H1 (cell line): ENCODE measurements at regions not wholly inside any gene's neighbourhood (a gene's known extent, or its start where the extent isn't known, plus 50 kb on each side); places are given as distances from the start of the nearest gene placed in this dataset.

Source experiments
- CBX8 ChIP-seq: fragments of 300-800, 300-1000 bp; sonication (generic); IDR thresholded peaks from 2 replicates; pipeline ENCODE4 v1.7.1; 2016; ENCODE audit warnings: low read depth, low read length, borderline replicate concordance
- TF ChIP-seq, protein P1 (sequence below): fragments of 300-600 bp; sonication (generic); IDR thresholded peaks from 2 replicates; pipeline ENCODE4 v1.7.1; 2012; ENCODE audit warnings: low read length, moderate library complexity, mild to moderate bottlenecking, inconsistent platforms; ENCODE audit not compliant: insufficient replicate concordance
- TF ChIP-seq, protein P2 (sequence below): IDR thresholded peaks from 2 replicates; pipeline ENCODE4 v1.6.1; 2011; ENCODE audit warnings: low read length, improper control_type of control experiment

DNA sequence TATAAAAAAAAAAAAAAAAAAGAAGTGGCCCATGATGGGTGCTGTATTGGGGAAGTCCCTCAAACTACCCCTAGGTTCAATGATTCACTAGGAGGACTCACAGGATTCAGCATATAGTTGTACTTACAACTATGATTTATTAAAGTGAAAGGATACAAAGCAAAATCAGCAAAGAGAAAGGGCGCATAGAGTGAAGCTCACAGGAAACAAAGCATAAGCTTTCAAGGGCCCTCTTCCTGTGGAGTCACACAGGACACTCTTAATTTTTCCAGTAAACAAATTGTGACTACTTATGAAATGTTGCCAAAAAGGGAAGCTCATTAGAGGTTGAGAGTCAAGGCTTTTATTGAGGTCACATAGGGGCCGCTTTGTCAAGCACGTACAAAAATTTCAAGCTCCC is 153.7 kb upstream of the GAP43 start (continued):
- TF ChIP-seq, protein P1, sequence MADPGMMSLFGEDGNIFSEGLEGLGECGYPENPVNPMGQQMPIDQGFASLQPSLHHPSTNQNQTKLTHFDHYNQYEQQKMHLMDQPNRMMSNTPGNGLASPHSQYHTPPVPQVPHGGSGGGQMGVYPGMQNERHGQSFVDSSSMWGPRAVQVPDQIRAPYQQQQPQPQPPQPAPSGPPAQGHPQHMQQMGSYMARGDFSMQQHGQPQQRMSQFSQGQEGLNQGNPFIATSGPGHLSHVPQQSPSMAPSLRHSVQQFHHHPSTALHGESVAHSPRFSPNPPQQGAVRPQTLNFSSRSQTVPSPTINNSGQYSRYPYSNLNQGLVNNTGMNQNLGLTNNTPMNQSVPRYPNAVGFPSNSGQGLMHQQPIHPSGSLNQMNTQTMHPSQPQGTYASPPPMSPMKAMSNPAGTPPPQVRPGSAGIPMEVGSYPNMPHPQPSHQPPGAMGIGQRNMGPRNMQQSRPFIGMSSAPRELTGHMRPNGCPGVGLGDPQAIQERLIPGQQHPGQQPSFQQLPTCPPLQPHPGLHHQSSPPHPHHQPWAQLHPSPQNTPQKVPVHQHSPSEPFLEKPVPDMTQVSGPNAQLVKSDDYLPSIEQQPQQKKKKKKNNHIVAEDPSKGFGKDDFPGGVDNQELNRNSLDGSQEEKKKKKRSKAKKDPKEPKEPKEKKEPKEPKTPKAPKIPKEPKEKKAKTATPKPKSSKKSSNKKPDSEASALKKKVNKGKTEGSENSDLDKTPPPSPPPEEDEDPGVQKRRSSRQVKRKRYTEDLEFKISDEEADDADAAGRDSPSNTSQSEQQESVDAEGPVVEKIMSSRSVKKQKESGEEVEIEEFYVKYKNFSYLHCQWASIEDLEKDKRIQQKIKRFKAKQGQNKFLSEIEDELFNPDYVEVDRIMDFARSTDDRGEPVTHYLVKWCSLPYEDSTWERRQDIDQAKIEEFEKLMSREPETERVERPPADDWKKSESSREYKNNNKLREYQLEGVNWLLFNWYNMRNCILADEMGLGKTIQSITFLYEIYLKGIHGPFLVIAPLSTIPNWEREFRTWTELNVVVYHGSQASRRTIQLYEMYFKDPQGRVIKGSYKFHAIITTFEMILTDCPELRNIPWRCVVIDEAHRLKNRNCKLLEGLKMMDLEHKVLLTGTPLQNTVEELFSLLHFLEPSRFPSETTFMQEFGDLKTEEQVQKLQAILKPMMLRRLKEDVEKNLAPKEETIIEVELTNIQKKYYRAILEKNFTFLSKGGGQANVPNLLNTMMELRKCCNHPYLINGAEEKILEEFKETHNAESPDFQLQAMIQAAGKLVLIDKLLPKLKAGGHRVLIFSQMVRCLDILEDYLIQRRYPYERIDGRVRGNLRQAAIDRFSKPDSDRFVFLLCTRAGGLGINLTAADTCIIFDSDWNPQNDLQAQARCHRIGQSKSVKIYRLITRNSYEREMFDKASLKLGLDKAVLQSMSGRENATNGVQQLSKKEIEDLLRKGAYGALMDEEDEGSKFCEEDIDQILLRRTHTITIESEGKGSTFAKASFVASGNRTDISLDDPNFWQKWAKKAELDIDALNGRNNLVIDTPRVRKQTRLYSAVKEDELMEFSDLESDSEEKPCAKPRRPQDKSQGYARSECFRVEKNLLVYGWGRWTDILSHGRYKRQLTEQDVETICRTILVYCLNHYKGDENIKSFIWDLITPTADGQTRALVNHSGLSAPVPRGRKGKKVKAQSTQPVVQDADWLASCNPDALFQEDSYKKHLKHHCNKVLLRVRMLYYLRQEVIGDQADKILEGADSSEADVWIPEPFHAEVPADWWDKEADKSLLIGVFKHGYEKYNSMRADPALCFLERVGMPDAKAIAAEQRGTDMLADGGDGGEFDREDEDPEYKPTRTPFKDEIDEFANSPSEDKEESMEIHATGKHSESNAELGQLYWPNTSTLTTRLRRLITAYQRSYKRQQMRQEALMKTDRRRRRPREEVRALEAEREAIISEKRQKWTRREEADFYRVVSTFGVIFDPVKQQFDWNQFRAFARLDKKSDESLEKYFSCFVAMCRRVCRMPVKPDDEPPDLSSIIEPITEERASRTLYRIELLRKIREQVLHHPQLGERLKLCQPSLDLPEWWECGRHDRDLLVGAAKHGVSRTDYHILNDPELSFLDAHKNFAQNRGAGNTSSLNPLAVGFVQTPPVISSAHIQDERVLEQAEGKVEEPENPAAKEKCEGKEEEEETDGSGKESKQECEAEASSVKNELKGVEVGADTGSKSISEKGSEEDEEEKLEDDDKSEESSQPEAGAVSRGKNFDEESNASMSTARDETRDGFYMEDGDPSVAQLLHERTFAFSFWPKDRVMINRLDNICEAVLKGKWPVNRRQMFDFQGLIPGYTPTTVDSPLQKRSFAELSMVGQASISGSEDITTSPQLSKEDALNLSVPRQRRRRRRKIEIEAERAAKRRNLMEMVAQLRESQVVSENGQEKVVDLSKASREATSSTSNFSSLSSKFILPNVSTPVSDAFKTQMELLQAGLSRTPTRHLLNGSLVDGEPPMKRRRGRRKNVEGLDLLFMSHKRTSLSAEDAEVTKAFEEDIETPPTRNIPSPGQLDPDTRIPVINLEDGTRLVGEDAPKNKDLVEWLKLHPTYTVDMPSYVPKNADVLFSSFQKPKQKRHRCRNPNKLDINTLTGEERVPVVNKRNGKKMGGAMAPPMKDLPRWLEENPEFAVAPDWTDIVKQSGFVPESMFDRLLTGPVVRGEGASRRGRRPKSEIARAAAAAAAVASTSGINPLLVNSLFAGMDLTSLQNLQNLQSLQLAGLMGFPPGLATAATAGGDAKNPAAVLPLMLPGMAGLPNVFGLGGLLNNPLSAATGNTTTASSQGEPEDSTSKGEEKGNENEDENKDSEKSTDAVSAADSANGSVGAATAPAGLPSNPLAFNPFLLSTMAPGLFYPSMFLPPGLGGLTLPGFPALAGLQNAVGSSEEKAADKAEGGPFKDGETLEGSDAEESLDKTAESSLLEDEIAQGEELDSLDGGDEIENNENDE: no peak
- no peak for TF ChIP-seq CBX8
- TF ChIP-seq, protein P2, sequence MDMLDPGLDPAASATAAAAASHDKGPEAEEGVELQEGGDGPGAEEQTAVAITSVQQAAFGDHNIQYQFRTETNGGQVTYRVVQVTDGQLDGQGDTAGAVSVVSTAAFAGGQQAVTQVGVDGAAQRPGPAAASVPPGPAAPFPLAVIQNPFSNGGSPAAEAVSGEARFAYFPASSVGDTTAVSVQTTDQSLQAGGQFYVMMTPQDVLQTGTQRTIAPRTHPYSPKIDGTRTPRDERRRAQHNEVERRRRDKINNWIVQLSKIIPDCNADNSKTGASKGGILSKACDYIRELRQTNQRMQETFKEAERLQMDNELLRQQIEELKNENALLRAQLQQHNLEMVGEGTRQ: no peak
